Activated T-cell treated with anti-CD3 and anti-CD28 coated beads for 48 hours (primary cell): ENCODE measurements at regions not wholly inside any gene's neighbourhood (a gene's known extent, or its start where the extent isn't known, plus 50 kb on each side); places are given as distances from the start of the nearest gene placed in this dataset.
"Not testable (repeated sequence)": the region's sequence is repeated elsewhere in the genome, so short reads cannot be mapped to it uniquely, and the experiment has no call there.

ENCODE experiments used
- DNase-seq: peaks from one replicate; pipeline ENCODE4 v3.0.0-alpha.2; 2020; ENCODE audit warnings: low read depth

- DNase-seq: no peak
These were observed 132.6 kb upstream of the LIPC start for GRCh38 chr15:58298879-58299850.

GRCh38 chr15:58302832-58303231 is 129.0 kb upstream of the LIPC start:
- no peak for DNase-seq

GRCh38 chr15:58303236-58303635 is 128.6 kb upstream of the LIPC start:
- DNase-seq: no peak

GRCh38 chr15:58306591-58307312 is 125.0 kb upstream of the LIPC start:
- DNase-seq: no peak

- no peak for DNase-seq
These were observed 124.4 kb upstream of the LIPC start for GRCh38 chr15:58307313-58307961.

GRCh38 chr15:58308742-58309355 is 122.9 kb upstream of the LIPC start:
- no peak for DNase-seq

GRCh38 chr15:58309963-58310928 is 121.5 kb upstream of the LIPC start:
- no peak for DNase-seq

GRCh38 chr15:58311556-58311955 is 120.2 kb upstream of the LIPC start:
- no peak for DNase-seq

GRCh38 chr15:58312031-58312430 is 119.8 kb upstream of the LIPC start:
- no peak for DNase-seq

GRCh38 chr15:58313304-58313703 is 118.5 kb upstream of the LIPC start:
- no peak for DNase-seq

GRCh38 chr15:58313810-58314592 is 117.8 kb upstream of the LIPC start:
- no peak for DNase-seq

- DNase-seq: no peak
These were observed 117.1 kb upstream of the LIPC start for GRCh38 chr15:58314593-58315216.

GRCh38 chr15:58318517-58318916 is 113.3 kb upstream of the LIPC start:
- DNase-seq: no peak

- no peak for DNase-seq
These were observed 110.8 kb upstream of the LIPC start for GRCh38 chr15:58321034-58321433.

GRCh38 chr15:58322253-58322652 is 109.5 kb upstream of the LIPC start:
- DNase-seq: no peak

GRCh38 chr15:58323321-58323720 is 108.5 kb upstream of the LIPC start:
- not testable (repeated sequence) for DNase-seq

GRCh38 chr15:58324533-58324932 is 107.3 kb upstream of the LIPC start:
- no peak for DNase-seq

GRCh38 chr15:58327958-58328357 is 103.8 kb upstream of the LIPC start:
- DNase-seq: no peak

GRCh38 chr15:58329211-58329610 is 102.6 kb upstream of the LIPC start:
- no peak for DNase-seq
